Stimulated activated CD8-positive, alpha-beta memory T cell treated with anti-CD3 and anti-CD28 coated beads, Interleukin-2, amount 100 ng/mL, for 1 hour (primary cell): ENCODE measurements at regions not wholly inside any gene's neighbourhood (a gene's known extent, or its start where the extent isn't known, plus 50 kb on each side); places are given as distances from the start of the nearest gene placed in this dataset.
A peak's percentile ranks its signal among the peaks of the same experiment; 100 is the strongest.

Source experiments
- DNase-seq, 2 donors: peaks; one replicate each; pipeline ENCODE4 v3.0.0-alpha.2; 2020; ENCODE audit warnings: low read depth in 2 of 2

DNA sequence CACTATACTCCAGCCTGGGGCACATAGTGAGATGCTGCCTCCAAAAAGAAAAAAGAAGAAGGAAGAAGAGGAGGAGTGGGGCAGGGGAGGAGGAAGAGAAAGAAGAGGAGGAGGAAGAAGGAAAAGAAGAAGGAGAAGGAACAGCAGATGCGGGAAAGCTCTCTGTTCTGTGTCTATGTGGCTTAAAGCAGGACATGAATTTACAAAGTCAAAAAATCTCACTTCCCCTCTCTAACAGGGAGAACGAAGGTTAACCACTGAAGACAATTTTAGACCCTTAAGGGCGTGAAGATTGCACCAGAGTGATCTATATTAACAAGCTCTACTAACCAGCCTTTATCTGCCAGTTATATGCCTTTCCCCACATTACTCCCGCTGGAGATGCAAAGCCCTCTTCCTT, 258.9 kb downstream of the METTL4 start:
- DNase-seq: no peak

DNA sequence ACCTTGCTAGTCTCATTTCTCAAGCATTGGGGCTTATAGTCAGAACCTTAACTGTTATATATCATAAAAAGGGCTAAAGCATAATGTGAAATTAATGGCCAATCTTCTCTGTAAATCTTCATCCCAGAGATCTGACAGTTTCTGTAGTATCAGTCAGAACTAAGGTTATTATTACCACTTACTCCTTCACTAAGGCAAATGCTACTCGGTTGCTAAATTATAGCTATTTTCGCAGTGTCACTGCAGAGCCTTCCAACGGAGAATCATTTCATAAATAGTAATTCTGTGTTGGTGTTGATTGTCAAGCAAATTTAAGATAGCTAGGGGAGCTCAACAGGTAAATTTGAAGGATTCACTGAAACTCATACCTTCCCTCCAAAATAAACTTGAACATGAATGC, 258.0 kb downstream of the METTL4 start:
- no peak for DNase-seq

DNA sequence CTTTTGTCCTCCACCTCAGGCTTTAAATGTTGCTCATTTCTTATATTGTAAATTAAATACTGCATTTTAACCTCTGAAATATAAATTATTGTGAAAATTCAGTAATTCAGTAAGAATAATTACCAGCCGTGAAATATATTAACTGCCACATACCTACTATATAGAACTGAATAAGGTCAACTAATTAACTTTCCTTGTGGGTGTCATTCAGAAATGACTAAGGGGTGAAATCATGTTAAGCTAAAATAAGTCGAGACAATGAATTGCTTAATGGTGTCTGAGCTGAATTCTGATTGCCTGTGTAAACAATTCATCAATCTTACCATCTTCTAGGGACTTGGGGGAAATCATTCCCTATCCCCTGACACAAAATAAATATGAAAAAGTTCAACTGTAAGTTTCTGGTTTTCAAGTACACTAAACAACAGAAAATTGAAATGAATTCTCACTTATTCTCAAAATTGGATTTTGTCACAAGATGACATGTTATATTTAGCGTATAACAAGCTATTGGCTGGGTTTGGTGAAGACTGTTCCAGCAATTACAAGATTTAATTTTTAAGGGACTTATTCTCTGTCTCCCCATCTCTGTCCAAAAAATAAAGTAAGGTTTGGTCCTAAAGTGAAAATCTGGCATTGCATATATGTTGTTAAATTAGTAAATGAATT, 255.1 kb downstream of the METTL4 start:
- no peak for DNase-seq

DNA sequence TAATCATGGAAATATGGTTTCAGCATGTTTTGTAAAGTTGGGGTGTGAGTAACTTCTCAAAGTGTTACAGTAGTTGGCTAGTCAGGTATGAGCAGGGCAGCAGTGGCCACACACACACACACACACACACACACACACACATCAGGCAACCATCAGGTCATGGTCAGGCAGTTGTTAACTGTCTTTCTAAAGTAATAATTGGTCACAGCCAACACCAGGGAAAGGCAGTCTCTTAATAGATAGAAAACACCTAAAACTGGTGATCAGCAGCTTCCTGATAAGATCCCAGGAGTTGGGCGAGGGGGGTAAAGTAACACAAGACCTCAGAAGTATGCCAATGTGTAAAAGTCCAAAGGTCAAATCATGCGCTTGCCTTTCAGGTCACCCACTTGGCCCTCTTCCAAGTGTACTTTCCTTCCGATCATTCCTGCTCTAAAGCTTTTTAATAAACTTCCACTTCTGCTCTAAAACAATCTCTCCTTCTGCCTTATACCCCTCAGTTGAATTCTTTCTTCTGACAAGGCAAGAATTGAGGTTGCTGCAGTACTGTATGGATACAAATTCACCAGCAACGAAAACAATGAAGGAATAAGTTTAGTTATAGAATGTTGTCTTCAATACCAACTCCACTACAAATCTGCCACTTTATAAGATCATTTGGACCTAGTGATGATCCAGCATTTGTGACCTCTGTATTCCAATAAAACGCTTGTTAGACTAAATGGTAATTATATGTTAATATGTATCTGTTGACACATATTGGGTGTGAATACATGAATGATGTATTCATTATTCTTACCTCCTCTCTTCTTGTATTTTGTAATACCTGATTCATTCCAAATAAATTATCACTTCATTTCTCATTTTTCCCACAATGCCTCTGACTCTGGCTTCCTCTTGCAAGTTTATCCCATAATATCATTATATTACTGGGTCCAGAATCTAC, 254.3 kb downstream of the METTL4 start:
- DNase-seq: no peak

DNA sequence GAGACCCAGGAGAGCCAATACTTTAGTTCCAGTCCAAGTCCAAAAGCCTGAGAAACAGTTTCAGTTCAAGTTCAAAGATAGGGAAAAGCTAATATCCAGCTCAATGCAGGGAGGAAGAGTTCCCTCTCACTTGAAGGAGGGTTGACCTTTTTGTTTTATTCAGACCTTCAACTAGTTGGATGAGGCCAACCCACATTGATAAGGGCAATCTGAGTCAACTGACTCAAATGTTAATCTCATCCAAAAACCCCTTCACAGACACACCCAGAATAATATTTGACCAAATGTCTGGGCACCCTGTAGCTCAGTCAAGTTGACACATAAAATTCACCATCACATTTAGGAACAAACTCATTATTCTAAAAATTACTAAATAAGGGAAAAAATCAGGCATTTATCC, 246.8 kb downstream of the METTL4 start:
- DNase-seq: no peak

DNA sequence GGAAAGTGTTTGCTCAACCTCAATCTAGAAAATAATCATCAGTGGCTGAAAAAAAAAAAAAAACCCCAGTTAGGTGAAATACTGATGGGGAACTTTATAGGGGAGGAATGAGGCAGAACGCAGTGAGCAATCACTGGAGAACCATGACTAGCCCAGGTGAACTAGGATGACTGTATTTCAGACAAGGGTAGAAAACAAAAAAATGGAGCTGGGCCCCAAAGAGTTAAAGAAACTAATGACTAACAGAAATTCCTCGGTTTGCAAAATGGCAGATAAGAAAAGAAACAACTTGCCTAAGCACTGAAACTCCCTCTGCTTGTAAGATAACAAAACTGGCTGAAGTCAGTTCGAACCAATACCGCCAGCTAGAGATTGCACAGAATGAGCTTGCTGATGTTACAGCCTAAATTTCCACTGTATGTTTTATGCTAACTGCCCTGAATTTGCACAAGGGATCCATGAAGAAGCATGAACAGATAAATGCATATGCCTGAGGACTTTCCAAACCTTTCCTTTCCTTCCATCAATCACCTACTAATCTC, 245.9 kb downstream of the METTL4 start:
- DNase-seq: no peak

DNA sequence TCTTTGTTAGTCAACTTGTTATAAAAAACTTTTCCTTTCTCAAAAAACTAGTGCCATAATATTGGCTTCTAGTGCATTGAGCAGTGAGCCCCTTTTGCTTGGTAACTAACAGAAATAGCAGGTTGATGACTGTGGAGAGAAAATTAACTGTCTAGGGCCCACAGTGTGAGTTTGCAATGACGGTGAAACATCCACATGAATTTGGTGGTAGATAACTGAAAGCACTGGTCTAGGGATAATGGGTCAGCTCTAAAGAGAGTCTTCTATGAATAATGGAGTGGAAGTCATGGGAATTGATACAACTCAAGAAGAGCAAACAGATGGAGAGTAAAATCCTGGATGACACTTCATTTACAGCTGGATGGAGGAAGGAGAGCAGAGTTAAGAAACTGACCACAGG, 245.4 kb downstream of the METTL4 start:
- DNase-seq: no peak

DNA sequence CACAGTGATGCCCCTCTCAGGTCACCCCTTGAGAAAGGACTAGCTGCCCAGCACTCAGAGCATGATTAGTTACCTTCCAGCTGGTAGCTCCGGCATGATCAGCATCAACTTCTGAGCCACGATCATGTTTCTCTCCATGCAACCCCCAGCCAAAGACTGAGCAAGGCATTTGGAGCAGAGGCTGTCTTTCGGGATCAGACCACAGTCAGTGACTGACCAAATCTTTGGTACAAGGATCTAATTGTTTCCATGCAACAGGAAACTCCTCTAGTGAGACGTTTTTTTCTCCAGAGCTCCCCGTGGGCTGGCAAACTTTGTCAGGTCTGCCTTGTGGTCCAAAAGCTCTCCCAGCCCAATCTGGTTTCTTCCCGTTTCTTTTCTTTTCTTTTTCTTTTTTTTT, 244.3 kb downstream of the METTL4 start:
- no peak for DNase-seq

DNA sequence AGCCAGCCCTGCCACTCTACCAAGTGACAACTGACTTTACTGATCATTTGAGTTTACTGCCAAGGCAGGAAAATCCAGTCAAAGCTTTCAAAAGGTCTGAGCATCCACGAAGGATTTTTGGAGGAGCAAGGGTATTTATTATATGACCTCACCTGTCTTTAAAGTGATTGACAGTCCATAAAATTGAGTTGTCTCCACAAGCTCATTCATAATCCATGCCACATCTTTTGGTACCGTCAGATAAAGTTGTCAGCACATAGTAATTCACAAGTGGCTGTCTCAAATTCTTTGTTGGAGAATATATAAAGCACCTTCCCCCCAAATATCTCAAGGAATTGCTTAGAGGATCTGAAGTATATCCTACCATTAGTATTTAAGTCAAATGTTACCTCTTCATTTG, 240.5 kb downstream of the METTL4 start:
- DNase-seq: no peak

DNA sequence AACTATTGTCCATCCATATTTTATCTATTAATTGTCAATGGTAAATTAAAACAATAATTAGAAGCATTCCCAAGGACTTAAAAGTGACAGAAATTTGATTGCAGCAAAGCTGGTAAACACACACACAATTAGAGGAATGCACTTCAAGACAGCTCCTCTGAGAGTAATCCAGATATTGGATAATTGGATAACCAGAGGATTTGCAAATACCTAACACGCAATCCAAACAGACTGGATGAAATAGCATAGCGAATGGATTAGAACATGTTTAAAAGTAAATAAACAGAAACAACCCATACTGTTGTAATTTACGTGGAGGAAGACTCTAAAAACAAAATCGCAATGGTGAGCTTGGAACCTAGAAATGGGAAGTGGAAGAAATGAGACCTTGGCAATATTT, 239.8 kb downstream of the METTL4 start:
- DNase-seq: no peak

DNA sequence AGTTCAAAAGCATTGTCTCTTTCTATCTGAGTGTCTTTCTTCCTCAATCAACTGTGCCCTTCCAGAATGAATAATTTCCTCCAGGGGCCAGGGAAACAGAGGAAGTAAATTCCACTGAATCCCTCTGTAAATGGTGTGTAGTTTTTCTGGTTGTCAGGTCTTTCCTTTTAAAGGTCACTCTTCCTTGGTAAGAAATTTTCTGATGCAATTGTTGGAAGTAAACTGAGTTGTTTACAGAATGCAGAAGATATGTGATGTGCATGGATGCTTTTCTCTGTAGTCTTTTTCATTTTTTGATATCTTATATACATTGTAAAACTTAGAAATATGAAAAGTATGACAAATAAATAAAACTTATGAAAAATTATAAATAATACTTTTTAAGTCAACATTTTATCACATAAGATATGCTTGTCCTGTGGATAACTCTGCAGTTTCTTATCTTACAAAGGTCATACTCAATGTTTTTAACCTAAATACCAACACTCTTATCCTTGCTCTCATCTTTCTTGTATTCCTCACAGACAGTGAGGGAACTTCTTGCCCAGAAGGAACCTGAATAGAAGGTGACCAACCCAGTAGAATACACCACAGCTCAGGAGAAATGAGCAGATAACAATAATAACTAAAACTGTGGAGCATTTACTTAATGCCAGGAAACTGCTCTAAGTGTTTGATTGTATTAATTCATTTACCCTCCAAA, 234.5 kb downstream of the METTL4 start:
- DNase-seq: no peak

DNA sequence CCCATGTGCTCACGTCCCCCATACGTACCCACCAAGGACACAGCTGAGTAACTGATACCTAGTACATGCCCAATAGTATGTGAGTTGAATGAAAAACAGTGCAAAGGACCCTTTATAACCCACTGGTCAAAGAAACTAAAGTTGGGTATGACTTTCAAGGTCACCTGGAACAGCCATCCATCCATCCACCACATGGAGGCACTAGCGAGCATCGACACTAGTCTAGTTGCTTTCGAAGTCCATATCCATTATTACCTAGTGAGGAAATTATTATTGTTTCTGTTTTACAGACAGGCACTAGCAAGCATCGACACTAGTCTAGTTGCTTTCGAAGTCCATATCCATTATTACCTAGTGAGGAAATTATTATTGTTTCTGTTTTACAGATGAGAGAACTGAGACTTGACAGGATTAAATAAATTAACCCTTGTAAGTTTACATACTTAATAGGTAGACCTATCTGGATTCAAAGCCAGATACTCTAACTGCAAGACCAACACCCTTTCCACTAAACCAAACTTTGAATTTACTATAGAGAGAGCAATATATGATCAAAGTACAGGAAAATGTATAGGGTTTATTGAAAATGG, 233.7 kb downstream of the METTL4 start:
- DNase-seq: peak in 1 of 2 donors; percentile 19

DNA sequence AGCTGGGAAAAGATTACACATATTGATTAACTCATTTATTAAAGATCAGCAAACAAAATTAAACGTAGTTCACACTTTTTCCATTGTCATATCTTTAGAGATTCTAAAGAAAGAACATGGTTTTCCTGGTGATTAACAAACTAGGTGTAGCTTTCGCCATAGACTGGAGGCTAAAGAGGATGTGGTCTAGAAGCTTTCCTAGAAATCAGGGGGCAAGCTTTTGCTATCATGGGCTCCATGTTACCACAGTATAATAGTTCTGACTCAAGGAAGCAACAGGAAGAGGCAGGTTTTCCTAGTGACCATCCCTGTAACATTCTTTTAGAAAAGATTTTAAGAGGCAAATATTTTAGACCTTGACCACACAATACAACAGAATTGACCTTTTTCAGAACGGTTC, 232.7 kb downstream of the METTL4 start:
- no peak for DNase-seq

DNA sequence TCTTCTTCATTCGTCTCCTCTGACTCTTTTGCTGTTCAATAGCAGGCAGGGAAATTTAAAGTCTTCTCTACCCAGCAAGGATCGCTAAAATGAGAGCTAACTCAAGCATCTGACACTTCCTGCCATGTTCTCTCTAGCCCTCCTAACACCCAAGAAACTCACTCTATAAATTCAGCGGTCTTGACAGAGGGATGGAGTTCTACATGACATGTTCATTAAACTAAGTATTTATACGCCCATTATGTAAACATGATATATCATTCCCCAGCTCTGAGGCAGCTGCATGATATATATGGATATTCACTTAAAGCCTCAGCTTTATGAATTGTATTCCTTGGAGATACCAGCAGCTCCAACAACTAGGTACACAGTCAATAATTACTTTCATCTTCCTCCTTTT, 231.0 kb downstream of the METTL4 start:
- no peak for DNase-seq

DNA sequence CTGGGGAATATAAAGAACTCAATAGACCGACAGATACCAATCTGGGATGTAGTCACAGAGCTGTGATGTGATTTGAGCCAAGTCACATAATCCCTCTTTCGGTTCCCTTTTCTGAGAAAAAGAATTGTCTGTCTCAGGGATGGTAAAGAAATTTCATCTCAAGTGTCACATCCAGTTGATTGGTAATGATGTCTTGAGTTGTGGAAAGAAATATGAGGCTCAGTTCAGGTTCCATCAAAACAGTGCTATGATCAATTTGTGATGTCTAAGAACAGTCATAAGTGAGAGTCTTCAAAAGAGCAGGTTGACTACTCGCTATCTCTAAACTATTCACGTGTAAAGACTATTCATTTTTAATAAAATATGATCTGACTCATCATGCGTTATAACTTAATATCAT, 223.3 kb downstream of the METTL4 start:
- no peak for DNase-seq

DNA sequence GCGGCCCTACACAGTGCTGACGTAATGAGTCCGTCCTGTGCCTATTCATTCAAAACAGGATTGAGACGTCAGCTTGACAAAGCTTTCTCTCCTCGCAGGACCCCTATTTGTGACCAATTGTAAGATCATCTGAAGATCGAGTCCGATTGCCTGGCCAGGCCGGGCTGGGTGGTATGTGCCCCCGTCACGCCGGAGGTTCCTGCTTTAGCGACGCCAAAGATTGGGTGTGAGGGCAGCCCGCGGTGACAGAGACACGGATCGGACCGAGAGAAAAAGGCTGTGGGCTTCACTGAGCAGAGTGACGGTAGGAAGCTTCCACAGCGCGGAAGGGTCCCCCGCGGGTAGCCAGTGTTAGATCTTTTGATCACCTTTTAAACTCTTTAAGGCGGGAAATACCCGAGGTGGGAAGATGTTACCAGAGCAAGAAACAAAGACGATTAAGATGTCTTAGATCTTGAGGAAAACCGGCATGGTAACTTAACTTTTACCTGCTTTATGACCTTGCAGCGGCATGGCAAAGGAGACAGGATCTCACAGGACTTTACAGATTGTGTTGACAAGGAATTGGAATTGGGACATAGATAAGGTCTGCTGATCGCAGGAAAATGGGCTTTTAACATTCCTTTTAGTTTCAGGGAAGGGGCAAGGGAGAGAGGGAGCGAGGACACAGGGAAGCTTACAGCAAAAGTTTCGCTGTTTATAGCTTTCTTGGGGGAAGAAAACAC, 220.0 kb downstream of the METTL4 start:
- no peak for DNase-seq

DNA sequence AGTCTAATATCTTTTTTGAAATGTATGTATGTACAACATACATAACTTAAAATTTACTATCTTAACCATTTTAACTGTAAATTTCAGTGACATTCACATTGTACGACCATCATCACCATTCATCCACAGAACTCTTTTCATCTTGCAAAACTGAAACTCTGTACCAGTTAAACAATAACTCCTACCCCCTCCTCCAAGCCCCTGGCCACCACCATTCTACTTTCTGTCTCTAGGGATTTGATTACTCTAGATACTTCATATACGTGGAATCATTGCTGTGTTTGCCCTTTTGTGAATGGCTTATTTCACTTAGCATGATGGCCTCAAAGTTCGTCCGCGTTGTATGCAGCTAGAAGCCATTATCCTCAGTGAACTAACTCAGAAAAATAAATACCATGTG, 217.0 kb downstream of the METTL4 start:
- DNase-seq: no peak

DNA sequence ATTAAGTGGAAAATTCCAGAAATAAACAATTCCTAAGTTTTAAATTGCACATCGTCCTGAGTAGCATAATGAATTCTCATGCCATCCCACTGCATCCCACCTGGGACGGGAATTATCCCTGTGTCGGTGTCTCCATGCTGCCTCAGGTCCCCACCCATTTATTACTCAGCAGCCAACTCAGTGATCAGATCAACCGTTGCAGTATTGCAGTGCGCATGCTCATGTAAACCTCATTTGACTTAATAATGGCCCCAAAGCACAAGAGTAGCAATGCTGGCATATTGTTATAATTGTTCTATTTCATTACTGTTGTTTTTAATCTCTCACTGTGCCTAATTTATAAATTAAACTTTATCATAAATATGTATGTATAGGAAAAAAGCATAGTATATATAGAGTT, 214.4 kb downstream of the METTL4 start:
- no peak for DNase-seq

DNA sequence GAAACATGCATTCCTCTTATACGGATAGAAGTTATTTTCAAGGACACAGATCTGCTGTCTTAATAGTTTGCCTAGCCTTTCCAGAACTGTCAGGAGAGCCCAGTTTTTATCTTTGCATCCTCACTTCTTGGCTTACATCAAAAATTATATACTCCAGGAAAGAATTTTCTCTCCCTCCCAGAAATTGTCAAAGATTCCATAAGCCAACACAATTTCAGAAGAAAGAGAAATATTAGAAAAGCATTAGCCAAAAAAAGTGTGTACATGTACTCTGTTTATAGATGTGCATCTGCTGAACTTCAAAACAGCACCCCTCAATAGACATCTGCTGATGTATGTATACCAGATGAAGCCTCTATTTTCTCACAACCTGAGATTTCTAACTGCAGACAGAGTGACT, 210.4 kb downstream of the METTL4 start:
- DNase-seq: no peak

DNA sequence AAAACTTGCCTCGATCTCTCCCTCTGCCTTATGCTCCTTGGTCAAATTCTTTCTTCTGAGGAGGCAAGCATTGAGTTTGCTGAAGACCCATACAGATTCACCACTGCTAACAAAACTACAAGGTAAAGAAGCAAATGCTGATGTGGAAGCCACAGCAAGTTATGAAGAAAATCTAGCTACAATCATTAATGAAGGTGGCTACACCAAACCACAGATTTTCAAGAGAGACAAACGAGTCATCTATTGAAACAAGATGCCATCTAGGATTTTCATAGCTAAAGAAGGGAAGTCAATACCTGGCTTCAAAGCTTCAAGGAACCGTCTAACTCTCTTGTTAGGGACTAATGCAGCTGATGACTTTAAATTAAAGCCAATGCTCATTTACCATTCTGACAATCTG, 203.2 kb downstream of the METTL4 start:
- no peak for DNase-seq

DNA sequence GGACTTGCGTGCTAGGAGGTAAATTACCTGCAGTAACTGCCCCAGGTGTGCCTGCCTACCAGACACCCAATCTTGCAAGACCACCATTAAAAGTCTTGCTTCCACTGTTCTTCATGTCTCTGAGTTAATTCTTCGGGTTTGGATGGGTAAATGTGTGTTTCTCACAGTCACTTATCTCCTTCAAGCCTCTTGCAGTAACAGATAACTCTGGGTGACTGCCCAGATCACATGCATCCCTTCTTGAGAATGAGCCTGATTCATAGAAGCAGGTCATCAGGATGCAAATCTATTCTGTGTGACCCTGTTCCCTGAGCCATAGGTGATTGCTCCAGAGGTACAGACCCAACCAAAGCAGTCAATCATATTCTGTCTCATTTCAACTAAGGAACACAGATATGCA, 194.6 kb downstream of the METTL4 start:
- no peak for DNase-seq
